Upper lobe of left lung (tissue), 6 donors: ENCODE measurements at regions not wholly inside any gene's neighbourhood (a gene's known extent, or its start where the extent isn't known, plus 50 kb on each side); places are given as distances from the start of the nearest gene placed in this dataset.
A peak's percentile ranks its signal among the peaks of the same experiment; 100 is the strongest.

ENCODE experiments used
- ATAC-seq, 2 donors: fragments of 200-7000 bp; cut with Tn5 transposase; one replicate each; pipeline ENCODE4 v1.9.1; 2022; ENCODE audit warnings: mild to moderate bottlenecking in 2 of 2, moderate library complexity in 2 of 2; ENCODE audit not compliant: low FRiP score in 2 of 2
- DNase-seq, 2 donors: peaks; one replicate each; pipeline ENCODE4 v3.0.0-alpha.2; 2019 to 2020
- H3K27ac ChIP-seq, 4 donors: fragments of 200-600 bp; sonication (generic); one replicate each; pipeline ENCODE4 v1.5.1; 2016 to 2019
- H3K27me3 ChIP-seq, 4 donors: fragments of 200-600 bp; sonication (generic); one replicate each; pipeline ENCODE4 v1.5.1; 2017 to 2019
- H3K36me3 ChIP-seq, 4 donors: fragments of 200-600 bp; sonication (generic); one replicate each; pipeline ENCODE4 v1.5.1; 2016 to 2019
- H3K4me1 ChIP-seq, 4 donors: fragments of 200-600 bp; sonication (generic); one replicate each; pipeline ENCODE4 v1.5.1; 2018 to 2019
- H3K4me3 ChIP-seq, 4 donors: fragments of 200-600 bp; sonication (generic); one replicate each; pipeline ENCODE4 v1.5.1; 2017 to 2019; ENCODE audit warnings: mild to moderate bottlenecking in 2 of 4, moderate library complexity in 1 of 4
- H3K9me3 ChIP-seq, 4 donors: fragments of 200-600 bp; sonication (generic); one replicate each; pipeline ENCODE4 v1.5.1; 2018 to 2019
- EP300 ChIP-seq, 4 donors: sonication (generic); formaldehyde crosslinking; IDR thresholded peaks; one replicate each; pipeline ENCODE4 v1.5.1; 2017; ENCODE audit warnings: antibody characterized with exemption in 4 of 4, control low read depth in 2 of 4
- POLR2A ChIP-seq, 4 donors: fragments of 450-650 bp; IDR thresholded peaks; one replicate each; pipeline ENCODE4 v1.5.1; 2016 to 2017; ENCODE audit warnings: antibody characterized with exemption in 4 of 4, mild to moderate bottlenecking in 2 of 4
- POLR2AphosphoS5 ChIP-seq, 2 donors: sonication (generic); formaldehyde crosslinking; IDR thresholded peaks; one replicate each; pipeline ENCODE4 v1.5.1; 2017; ENCODE audit warnings: antibody characterized with exemption in 2 of 2
- WGBS, 2 donors: methylation state at CpG; one replicate each; pipeline ENCODE4 v1.1.5; 2017 to 2018; 5-methylcytosine and 5-hydroxymethylcytosine counted together
- TF ChIP-seq, protein P1 (sequence below), 6 experiments: fragments of 450-650 bp in 4 of 6; fragments of 200-600 bp in 2 of 6; sonication (generic) in 2 of 6; IDR thresholded peaks; one replicate each; pipeline ENCODE4 v1.5.1; 2016 to 2019; ENCODE audit warnings: antibody characterized with exemption in 6 of 6
- donor health status: DM: no; HTN: no; CAD: no; lungs with moderate emphysema.
- donor health status: DM: no; HTN: yes; CAD: no; lungs with severe emphysema.

DNA sequence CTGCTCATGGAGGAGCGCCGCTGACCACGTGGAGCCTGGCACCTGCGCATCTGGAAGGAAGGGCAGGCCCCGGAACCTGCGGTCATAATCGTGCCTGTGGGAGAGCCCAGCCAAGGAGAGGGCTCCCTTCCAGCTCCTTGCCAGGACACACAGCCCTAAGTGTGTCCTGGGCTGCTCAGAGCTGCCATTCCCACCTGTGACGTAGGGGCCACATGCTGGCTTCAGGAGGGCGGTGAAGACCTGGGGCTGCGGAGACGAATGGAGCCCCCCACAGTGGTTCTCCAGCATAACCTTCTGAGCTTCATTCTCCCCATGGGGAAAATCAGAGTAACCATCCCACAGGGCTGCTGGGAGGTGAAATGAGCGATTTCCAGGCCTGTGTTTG lies 127.6 kb upstream of the CHST15 start:
- no peaks in the 10 kb centered on the region for H3K9me3 ChIP-seq
- H3K4me3 ChIP-seq = no peak overlapping the region
- peaks cover 0 to 12% (median 6%) of the 10 kb centered on the region in 4 donors for H3K4me1 ChIP-seq
- 76 to 79% methylated on average over 10 to 12 of the region's 12 CpGs for WGBS, 2 donors
- H3K27ac ChIP-seq = no peak overlapping the region
- ATAC-seq (no peak), DNase-seq (no peak)
- TF ChIP-seq POLR2A (IDR thresholded peaks at IDR 0.05) = no peak
- TF ChIP-seq EP300 (IDR thresholded peaks at IDR 0.05) = no peak
- TF ChIP-seq, protein P1, sequence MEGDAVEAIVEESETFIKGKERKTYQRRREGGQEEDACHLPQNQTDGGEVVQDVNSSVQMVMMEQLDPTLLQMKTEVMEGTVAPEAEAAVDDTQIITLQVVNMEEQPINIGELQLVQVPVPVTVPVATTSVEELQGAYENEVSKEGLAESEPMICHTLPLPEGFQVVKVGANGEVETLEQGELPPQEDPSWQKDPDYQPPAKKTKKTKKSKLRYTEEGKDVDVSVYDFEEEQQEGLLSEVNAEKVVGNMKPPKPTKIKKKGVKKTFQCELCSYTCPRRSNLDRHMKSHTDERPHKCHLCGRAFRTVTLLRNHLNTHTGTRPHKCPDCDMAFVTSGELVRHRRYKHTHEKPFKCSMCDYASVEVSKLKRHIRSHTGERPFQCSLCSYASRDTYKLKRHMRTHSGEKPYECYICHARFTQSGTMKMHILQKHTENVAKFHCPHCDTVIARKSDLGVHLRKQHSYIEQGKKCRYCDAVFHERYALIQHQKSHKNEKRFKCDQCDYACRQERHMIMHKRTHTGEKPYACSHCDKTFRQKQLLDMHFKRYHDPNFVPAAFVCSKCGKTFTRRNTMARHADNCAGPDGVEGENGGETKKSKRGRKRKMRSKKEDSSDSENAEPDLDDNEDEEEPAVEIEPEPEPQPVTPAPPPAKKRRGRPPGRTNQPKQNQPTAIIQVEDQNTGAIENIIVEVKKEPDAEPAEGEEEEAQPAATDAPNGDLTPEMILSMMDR (IDR thresholded peaks at IDR 0.05) = no peak
- no peak for TF ChIP-seq POLR2AphosphoS5 (IDR thresholded peaks at IDR 0.05)
- no peaks in the 10 kb centered on the region for H3K36me3 ChIP-seq
- no peaks in the 10 kb centered on the region for H3K27me3 ChIP-seq

DNA sequence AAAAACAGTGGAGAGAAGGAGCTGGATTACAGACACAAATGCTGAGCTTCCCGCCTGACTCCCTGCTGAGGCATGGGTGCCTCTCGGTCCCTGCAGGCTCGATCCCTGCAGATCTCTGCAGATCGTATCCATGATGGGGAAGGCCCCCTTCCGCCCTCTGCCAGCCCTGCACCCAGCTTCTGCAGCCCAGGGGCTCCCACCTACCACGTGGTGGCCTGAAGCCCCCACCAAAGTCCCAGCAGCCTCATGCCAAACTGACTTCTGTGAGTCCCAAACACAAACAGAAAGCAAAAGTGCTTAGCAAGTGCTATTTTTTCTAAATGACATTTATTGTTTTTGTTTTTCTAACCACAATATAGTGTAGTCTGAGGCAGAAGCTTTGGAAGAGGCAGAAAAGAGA lies 127.1 kb upstream of the CHST15 start:
- Histone ChIP-seq H3K4me1 (peaks cover 0 to 12% (median 6%) of the 10 kb centered on the region in 4 donors), H3K27me3 (no peaks in the 10 kb centered on the region), H3K9me3 (no peaks in the 10 kb centered on the region), H3K36me3 (no peaks in the 10 kb centered on the region), H3K27ac (no peak overlapping the region), H3K4me3 (no peak overlapping the region)
- ATAC-seq (no peak), DNase-seq (no peak)
- no peak for TF ChIP-seq POLR2AphosphoS5 (IDR thresholded peaks at IDR 0.05)
- TF ChIP-seq EP300 (IDR thresholded peaks at IDR 0.05) = no peak
- 70 to 72% methylated on average over 6 of the region's 6 CpGs for WGBS, 2 donors

DNA sequence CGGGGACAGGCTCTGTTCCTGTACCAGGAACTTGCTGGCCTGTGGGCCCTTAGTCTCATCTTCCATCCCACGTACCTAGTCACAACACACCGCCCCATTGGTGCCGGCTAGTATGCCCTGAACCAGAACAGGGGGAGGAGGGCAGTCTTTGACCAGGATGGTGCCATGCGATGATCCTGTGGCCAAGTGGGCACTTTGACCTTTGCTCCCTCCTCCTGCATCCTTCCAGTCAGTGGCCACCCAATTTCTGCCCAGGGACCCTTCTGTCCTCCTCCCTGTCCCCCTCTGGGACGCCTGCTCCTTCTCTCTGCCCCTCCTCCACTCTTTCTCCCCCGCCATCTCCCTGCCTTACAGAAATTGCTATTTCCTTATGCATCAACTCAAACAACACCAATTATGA lies 126.3 kb upstream of the CHST15 start:
- Histone ChIP-seq H3K4me1 (peaks cover 0 to 12% (median 6%) of the 10 kb centered on the region in 4 donors), H3K4me3 (no peak overlapping the region), H3K27ac (no peak overlapping the region), H3K9me3 (no peaks in the 10 kb centered on the region), H3K36me3 (no peaks in the 10 kb centered on the region), H3K27me3 (no peaks in the 10 kb centered on the region)
- DNase-seq (no peak), ATAC-seq (no peak)
- WGBS, 2 donors = 75 to 78% methylated on average over 7 of the region's 7 CpGs
- TF ChIP-seq EP300 (IDR thresholded peaks at IDR 0.05) (no peak), POLR2A (IDR thresholded peaks at IDR 0.05) (no peak), POLR2AphosphoS5 (IDR thresholded peaks at IDR 0.05) (no peak)
- TF ChIP-seq, protein P1 (IDR thresholded peaks at IDR 0.05) = no peak

DNA sequence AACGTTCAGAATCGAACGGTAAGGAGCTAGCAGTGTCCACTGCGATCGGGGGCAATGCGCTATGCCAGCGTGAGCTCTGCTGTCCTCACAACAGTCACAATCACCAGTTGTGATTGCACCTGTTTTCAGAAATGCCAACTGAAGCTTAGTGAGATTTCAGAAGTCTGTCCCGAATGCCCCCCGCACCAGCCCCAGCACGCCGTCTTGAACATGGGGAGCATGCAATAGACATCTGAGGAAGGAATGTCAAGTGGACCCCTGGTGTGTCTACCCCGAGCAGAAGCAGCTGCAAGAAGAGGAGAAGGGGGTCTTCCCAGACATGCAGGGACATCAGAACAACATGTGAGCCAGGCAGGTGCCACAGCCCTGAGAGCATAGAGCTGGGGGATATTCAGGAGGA lies 125.7 kb upstream of the CHST15 start:
- TF ChIP-seq EP300 (IDR thresholded peaks at IDR 0.05) = no peak
- TF ChIP-seq POLR2A (IDR thresholded peaks at IDR 0.05) = no peak

DNA sequence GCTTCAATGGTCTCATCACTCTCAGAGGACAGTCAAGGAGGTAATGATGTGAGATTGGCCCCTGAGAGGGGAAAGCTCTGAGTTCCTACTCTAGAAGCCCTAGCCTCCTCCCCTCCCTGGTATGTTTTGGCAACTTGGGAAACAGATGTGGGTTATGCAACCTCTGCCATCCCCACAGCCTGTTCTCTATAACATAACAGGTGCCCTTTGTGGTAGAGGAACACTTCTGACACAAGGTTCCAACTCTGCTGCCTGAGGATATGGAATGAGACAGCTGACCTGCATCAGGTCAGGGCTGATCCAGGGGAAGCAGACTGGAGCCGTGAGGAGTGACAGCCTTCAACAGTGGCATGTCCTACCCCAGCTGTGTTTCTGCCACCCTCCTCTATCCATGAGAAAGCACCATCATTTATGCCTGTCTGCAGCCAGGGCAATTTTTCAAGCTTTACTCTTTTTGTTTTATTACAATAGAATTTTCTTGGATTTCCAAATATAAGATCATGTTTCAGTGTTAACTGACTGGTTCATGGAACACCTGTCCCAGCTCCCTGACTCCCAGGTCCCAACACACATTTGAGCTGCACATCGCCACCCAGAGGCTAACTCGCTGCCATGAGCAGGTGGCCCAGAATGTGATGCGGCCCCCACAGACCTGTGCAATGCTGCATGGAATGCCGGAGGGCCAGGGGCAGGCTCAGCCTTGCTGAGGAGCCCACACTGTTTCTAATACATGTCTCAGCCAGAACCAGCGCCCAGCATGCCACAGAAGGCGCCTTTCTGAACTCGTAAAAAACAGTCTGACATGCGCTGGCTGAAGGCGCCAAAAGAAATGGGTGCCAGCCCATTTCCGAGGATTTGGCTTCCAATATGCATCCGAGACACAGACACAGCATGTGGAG lies 124.8 kb upstream of the CHST15 start:
- DNase-seq = peak in 1 of 2 donors; percentile 40
- Histone ChIP-seq H3K4me1 (peaks cover 0 to 12% (median 6%) of the 10 kb centered on the region in 4 donors), H3K27me3 (no peaks in the 10 kb centered on the region), H3K9me3 (no peaks in the 10 kb centered on the region), H3K36me3 (no peaks in the 10 kb centered on the region), H3K27ac (no peak overlapping the region), H3K4me3 (no peak overlapping the region)
- TF ChIP-seq, protein P1 (IDR thresholded peaks at IDR 0.05) = no peak
- TF ChIP-seq POLR2A (IDR thresholded peaks at IDR 0.05) = no peak
- TF ChIP-seq EP300 (IDR thresholded peaks at IDR 0.05) = no peak
- no peak for TF ChIP-seq POLR2AphosphoS5 (IDR thresholded peaks at IDR 0.05)
- ATAC-seq = no peak
- WGBS, 2 donors = 80 to 87% methylated on average over 8 to 12 of the region's 12 CpGs

More for the DNA sequence above, 125.7 kb upstream of the CHST15 start:
- Histone ChIP-seq H3K27ac (no peak overlapping the region), H3K4me3 (no peak overlapping the region), H3K9me3 (no peaks in the 10 kb centered on the region), H3K36me3 (no peaks in the 10 kb centered on the region), H3K4me1 (peaks cover 0 to 12% (median 6%) of the 10 kb centered on the region in 4 donors), H3K27me3 (no peaks in the 10 kb centered on the region)
- DNase-seq = peak in 1 of 2 donors; percentile 50
- no peak for ATAC-seq
- WGBS, 2 donors = 87 to 90% methylated on average over 12 of the region's 12 CpGs
